Stromal cell of bone marrow (primary cell): ENCODE measurements at regions not wholly inside any gene's neighbourhood (a gene's known extent, or its start where the extent isn't known, plus 50 kb on each side); places are given as distances from the start of the nearest gene placed in this dataset.

Source experiments
- DNase-seq: peaks from one replicate; pipeline ENCODE4 v3.0.0-alpha.2; 2012; ENCODE audit warnings: low read depth

DNA sequence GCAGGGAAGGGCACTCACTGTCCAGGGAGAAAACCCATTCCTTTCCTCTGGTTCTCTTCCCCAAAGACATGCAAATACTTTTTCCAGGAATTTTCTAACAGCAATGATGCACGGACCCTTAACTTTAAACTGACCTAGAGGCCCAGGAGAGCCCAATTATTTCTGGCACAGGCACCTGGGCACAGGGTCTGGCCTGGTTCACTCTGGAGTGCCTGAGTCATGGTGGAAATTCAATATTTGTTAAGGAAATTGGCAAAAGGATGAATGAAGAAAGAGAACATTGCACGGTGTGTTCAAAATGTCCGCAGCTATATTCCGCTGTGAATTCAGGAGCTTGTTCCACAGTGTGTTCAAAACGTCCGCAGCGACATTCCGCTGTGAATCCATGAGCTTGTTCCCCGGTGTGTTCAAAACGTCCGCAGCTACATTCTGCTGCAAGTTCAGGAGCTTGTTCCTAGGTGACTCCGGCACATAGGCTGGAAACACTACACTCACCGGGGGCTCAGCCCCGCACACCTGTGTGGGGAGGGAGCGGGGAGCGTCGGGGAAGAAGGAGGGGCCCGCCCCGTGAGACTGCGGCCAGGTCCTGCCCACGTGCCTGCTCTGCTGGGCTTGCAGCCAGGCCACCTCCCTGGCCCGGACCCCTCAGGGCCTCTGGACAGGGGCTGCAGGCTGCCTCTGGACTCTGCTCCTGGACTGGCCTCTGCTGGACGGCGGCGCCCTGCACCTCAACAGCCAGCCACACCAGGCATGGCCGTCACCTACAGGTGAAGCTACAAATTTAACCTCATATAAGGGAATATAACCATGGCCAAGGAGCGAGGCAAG lies 72.0 kb upstream of the FAM20C start:
- DNase-seq: no peak

DNA sequence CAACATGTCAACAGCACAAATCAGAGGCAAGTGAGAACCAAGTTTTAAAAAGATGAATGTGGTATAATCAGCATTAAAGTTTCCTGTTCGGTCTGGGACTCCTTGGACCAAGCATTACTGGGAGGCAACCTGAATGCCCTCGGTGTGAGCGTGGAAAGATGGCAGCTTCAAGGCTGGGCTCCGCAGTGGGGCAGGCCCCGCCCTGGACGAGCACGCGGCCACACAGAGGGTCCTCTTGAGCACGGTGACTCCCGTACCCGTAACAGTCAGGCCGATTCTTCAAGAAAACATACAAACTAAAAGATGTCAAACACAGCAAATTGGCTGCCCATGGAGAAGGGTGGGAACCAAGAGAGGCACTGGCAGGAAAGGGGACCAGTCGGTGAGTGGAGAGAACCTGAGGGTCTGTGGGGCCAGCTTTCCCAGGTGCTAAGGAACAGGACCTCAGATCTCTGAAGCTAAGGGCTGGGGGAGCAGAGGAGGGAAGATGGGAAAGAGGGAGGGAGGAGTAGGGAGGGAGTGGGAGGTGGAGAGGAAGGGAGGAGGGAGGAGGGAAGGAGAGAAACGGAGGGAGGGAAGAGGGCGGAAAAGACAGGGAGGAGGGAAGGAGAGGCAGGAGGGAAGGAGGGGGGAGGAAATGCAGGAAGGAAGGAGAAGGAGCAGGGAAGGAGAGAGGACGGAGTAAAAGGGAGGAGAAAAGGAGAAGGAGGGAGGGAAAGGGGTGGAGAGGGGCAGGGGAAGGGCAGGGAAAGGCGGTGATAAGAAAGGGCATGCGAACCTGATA lies 71.2 kb upstream of the FAM20C start:
- DNase-seq: no peak

GRCh38 chr7:123237-123636 lies 69.1 kb upstream of the FAM20C start:
- DNase-seq: no peak

DNA sequence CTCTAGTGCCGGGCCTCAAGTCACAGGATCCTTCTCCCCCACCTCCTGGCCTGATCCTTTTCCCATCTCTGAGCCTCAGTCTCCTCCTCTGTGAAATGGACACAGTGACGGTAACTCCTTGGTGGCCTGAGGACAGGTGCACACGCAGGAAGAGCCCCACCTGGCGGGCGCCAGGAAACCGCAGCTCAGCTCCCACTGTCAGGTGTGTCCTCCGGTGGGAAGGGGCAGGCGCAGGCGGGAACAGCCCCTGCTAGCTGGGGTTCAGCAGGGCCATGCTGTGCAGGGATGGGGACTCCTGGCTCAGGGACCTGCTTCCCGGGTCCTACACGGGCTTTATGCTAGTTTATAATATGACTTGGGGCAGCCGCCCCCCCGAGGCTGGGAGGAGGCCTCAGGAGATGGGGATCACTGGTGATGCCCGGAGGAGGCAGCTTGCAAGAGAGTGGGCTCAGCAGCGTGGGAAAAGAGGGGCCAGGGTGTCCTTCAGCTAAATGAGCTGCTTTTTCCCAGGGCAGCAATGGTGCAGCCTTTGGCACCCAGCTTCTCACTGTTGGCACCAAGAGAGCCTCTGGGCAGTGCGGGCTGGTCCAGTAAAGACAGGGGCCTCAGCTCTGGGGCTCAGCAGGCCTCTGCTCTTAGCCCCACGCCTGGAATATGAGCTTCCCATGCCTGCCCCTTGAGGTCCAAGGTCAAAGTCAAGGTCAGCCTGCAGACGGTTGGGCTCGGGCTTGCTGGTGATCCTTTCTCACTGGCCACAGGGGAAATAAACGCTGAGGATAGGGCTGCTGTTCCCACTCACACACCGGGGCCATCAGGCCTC lies 68.0 kb upstream of the FAM20C start:
- DNase-seq: no peak

DNA sequence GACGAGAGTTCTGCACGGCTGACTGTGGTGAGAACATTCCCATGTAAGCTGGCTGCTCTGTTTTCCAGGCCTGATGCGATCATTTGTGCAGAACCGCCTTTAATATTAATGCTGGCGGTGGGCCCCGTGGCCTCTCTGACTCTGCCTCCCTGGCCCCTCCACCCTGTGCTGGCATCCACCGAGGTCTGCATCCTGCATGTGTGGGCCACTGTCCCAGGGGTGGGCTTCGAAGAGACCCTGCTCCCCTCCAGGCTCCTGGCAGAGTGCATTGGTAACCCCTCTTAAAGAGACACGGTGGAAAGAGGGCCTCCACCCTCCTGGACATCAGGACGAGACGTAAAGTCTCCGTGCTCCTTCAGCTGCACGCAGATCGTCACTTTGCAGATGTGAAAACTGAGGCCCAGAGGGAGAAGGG lies 67.3 kb upstream of the FAM20C start:
- no peak for DNase-seq

DNA sequence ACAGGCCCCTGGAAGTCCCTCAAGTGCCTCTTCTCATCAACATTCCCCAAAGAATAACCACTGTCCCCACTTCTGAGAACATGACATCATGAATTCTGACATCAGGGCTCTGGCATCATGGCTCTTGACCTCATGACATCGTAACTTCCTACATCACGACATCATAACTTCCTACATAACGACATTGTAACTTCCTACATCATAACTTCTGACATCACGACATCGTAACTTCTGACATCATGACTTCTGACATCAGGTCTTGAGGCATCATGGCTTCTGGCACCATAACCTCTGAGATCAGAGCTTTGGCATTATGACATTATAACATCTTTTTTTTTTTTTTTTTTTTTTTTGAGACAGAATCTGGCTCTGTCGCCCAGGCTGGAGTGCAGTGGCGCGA lies 66.7 kb upstream of the FAM20C start:
- no peak for DNase-seq

GRCh38 chr7:126368-126767 lies 66.0 kb upstream of the FAM20C start:
- DNase-seq: no peak

DNA sequence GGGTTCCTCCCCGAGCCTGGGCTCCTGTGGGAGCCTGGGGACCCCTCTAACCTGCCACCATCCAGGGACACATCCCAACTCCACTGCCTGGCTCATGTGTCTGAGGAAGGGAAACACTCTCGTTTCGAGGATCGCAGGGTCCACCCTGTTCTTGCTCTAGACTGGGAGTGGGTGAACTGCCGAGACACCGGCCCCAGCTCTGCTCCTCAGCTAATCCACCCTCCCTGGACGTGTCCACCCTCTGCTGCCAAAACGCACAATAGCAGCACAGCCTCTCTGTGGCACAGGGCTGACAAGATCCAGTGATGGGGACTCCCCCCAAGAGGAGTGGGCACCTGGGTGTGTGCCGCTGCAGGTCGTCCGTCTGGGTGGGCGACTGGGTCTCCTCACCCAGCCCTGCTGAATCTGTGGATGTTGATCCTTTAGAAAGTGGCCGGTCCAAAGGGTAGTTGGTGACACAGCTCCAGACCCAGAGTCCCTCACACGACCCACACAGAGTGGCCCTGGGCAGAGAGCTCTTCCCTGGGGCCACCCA lies 65.2 kb upstream of the FAM20C start:
- DNase-seq: no peak

DNA sequence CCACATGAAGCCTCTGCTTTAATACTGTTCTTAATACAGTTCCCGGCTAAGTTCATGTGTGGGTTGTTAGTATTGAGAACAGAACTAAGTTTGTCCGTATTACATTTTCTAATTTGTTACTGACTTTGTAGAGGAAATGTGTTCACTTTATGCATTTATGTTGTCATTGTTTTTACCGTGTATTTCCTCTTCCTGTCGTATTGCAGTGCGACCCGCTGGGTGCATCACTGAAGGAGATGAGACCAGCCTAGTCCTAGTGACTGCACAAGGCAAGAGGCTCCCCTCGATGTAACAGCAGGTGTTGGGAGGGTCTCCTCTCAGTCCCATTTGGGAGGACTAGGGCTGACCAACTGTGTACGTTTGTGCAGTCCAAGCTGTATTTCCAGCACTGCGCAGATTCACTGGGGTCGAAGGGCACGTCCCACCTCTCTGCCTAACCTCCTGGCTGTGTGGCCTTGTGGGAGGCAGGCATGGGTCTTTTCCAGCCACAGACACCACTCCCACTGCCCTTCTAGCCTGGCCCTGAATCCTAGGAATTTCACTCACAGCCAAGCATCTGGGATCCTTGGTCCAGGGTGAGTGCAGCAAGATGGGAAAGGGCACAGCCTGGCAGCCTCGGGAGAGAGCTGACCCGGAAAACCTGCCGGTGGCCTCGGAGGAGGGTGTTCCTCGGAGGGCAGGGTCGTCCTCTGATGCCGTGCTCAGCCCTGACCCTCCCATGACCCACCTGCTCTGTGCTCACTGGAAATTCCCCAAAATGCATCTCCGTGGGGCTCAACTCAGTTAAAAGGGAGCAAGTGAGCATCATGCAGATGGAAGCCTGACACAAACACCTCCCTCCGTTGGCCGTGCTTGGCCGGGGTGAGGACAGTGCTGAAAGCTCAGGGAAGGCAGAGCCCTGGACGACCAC lies 63.9 kb upstream of the FAM20C start:
- no peak for DNase-seq

- DNase-seq: peak; percentile 70
Measured at GRCh38 chr7:129366-130221, 62.8 kb upstream of the FAM20C start.

DNA sequence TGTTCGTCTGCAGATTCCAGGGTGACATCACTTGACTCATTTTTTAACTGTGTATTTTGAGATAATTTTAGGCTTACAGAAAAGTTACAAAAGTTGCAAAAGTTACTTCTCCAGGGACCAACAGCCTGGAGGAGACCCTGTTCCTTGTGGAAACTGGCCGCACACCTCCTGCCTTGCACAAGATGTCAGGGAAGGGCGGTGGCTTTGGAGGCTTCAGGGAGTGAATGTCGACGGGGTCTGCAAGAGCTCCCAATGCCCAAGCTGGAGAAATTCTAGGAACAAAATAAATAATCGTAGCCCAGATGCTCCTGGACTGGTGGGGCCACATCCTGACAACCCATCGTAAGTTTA lies 62.2 kb upstream of the FAM20C start:
- DNase-seq: no peak

DNA sequence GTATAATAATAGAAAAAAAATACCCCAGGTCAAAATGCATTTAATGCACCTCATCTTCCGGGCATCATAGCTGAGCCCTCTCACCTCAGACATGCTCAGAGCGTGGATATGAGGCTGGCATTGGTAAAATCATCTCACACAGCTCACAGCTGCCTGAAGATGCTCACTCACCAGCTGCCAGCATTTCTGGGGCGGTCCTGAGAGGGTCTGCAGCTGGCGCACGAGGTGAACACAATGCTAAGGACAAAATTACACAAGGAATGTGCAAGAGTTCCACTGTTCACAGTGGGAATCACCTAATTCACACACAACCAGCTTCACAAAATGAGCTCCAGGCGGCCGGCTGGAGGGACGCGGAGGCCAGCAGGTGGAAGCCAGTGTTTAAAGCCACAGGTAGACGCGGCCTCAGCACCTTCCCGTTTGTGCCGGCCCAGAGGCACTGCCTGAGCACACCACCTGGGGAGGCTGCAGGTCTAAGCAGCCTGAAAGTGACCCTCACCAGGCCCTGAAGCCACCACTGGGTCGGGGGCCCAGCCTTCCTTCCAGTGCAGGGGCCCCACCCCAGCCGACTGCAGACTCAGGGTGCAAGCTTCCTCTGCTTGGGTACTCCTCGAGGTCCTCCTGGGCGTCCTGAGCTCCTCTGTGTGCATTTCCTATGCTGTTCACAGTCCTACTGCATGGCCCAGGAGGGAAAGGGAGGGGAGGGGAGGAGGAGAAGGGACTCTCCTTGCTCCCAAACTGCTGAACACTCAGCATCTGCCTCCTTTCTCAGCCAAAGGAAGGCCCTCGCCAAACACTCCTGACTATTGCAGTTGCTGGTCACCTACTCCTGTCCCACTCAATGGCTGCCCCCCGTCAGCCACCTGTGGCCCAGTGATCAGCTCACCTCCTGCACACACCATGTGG lies 61.2 kb upstream of the FAM20C start:
- no peak for DNase-seq

GRCh38 chr7:131781-132482 lies 60.4 kb upstream of the FAM20C start:
- DNase-seq: no peak

- no peak for DNase-seq
Measured at GRCh38 chr7:132899-133298, 59.5 kb upstream of the FAM20C start.

DNA sequence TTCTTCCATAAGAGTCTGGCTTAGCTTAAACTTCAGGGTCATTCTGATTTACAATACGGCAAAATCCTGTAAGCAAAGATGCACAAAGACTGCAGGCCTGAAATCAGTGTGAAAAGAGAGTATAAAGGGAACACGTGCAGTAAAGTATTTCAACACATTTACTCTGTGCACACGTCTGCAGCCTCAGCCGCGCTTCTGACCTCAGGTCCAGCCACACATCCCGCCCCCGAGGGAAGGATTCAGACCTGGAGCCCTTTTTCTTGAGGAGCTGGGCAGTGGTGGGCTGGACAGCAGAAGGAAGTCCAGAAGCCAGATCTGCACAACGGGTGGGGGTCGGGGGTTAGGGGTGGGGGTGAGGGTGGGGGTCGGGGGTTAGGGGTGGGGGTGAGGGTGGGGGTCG lies 58.9 kb upstream of the FAM20C start:
- DNase-seq: no peak

- DNase-seq: no peak
Measured at GRCh38 chr7:134029-134428, 58.3 kb upstream of the FAM20C start.

DNA sequence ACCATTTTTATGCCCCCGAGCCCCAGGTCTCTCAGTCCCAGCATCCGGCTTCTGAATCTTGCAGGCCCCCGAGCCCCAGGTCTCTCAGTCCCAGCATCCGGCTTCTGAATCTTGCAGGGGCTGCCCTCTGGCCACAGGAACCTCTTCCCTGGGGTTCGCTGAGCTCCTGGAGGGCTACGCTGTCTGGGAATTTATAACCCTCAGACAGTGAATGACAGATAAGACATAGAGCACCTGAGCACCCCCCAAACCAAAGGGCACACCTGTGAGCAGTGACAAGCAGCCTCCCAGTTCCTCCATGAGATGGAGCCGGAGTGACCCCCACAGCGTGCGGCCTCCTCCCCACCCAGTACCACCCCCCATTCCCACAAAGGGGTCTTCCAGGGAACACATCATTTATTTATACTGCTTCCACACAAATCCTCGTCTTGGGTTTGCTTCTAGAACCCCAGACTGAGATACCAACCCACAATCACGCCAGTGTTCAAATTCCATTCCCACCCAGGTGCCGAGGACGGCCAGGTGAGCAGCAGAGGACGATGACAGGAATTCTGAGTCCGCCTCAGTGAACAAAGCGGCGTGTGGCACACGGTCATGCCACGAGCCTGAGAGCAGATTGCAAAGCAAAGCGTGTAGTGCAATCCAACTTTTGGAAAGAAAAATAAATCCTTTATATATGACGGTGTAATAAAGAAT lies 57.7 kb upstream of the FAM20C start:
- DNase-seq: no peak

DNA sequence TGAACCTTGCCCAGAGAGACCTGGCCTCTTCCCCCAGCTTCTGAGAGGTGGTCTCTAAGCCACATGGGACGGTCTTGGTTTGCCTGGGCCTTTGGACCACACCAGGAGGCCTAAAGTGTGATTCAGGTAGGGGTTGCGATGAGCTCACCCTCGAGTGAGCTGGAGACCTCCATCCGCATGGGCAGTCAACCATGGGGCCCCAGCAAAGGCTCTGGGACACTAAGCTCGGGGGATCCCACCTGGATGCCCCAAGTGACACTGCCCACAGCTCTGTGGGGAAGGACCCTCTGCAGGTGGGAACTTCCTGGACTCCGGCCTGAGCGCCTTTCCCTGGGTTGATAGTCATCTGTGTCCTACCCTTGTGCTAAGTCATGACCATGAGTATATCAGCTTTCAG lies 57.1 kb upstream of the FAM20C start:
- DNase-seq: no peak
